K562 (cell line): ENCODE measurements at regions not wholly inside any gene's neighbourhood (a gene's known extent, or its start where the extent isn't known, plus 50 kb on each side); places are given as distances from the start of the nearest gene placed in this dataset.

ENCODE experiments used
- E2F4 ChIP-seq: sonication (generic); formaldehyde crosslinking; IDR thresholded peaks from 2 replicates; pipeline ENCODE4 v1.8.0; 2022; ENCODE audit warnings: mild to moderate bottlenecking, low read depth, missing genetic modification reagents
- EZH2 ChIP-seq: IDR thresholded peaks from 2 replicates; pipeline ENCODE4 v1.6.1; 2012; ENCODE audit warnings: low read depth, mild to moderate bottlenecking, inconsistent platforms, low read length, borderline replicate concordance
- SIN3A ChIP-seq, 2 experiments: fragments of 150-350 bp in 1 of 2; IDR thresholded peaks; 2 replicates each; pipeline ENCODE4 v1.6.1; 2011 to 2016; ENCODE audit warnings: borderline replicate concordance in 2 of 2, low read depth in 2 of 2, low read length in 2 of 2, mild to moderate bottlenecking in 2 of 2, moderate library complexity in 2 of 2; ENCODE audit not compliant: control insufficient read depth in 1 of 2
- ZBTB26 ChIP-seq: fragments of 450-650 bp; formaldehyde crosslinking; IDR thresholded peaks from 2 replicates; pipeline ENCODE4 v1.4.0; 2022; ENCODE audit warnings: missing genetic modification characterization
- ZNF778 ChIP-seq: fragments of 450-650 bp; formaldehyde crosslinking; IDR thresholded peaks from 2 replicates; pipeline ENCODE4 v1.4.0; 2020; ENCODE audit warnings: mild to moderate bottlenecking, moderate library complexity

- TF ChIP-seq SIN3A (IDR thresholded peaks at IDR 0.05; ENCODE audit: borderline replicate concordance in 2 of 2, control insufficient read depth in 1 of 2, low read depth in 2 of 2, low read length in 2 of 2) (no peak), ZBTB26 (no peak), E2F4 (no peak), EZH2 (no peak), ZNF778 (no peak)
These were observed 65.6 kb upstream of the MAP1B start for GRCh38 chr5:72041654-72042053.
